SK-N-SH treated with all-trans-retinoic acid at 6 μM for 48 hours (cell line): ENCODE measurements at regions not wholly inside any gene's neighbourhood (a gene's known extent, or its start where the extent isn't known, plus 50 kb on each side); places are given as distances from the start of the nearest gene placed in this dataset.

ENCODE experiments used
- ATAC-seq: fragments of 200-7000 bp; cut with Tn5 transposase; 3 replicates; pipeline ENCODE4 v1.9.1; 2020; ENCODE audit warnings: mild to moderate bottlenecking, moderate library complexity
- ARNTL ChIP-seq: fragments of 450-650 bp; formaldehyde crosslinking; IDR thresholded peaks from 2 replicates; pipeline ENCODE4 v1.5.0; 2020; ENCODE audit warnings: low read depth, mild to moderate bottlenecking, moderate library complexity, borderline replicate concordance
- BACH2 ChIP-seq: fragments of 250-450 bp; sonication (Bioruptor Pico); IDR thresholded peaks from 2 replicates; pipeline ENCODE4 v1.9.0; 2021; ENCODE audit warnings: mild to moderate bottlenecking, borderline replicate concordance
- CSDC2 ChIP-seq: fragments of 250-450 bp; sonication (Bioruptor Pico); IDR thresholded peaks from 2 replicates; pipeline ENCODE4 v1.5.0; 2020; ENCODE audit warnings: mild to moderate bottlenecking, moderate library complexity
- ESRRG ChIP-seq: fragments of 250-450 bp; sonication (Bioruptor Pico); IDR thresholded peaks from 2 replicates; pipeline ENCODE4 v1.6.1; 2021; ENCODE audit warnings: mild to moderate bottlenecking
- GLIS3 ChIP-seq: fragments of 250-450 bp; sonication (Bioruptor Pico); IDR thresholded peaks from 2 replicates; pipeline ENCODE4 v1.5.0; 2020; ENCODE audit warnings: mild to moderate bottlenecking, moderate library complexity
- ISL1 ChIP-seq: fragments of 250-450 bp; sonication (Bioruptor Pico); IDR thresholded peaks from 2 replicates; pipeline ENCODE4 v2.1.2; 2022; ENCODE audit warnings: mild to moderate bottlenecking, moderate library complexity
- OSR1 ChIP-seq: fragments of 250-450 bp; sonication (Bioruptor Pico); IDR thresholded peaks from 2 replicates; pipeline ENCODE4 v1.8.0; 2022; ENCODE audit warnings: moderate library complexity, mild to moderate bottlenecking, inconsistent platforms
- RARB ChIP-seq: fragments of 250-450 bp; sonication (Bioruptor Pico); IDR thresholded peaks from 2 replicates; pipeline ENCODE4 v1.8.0; 2021; ENCODE audit warnings: mild to moderate bottlenecking, moderate library complexity
- TCF4 ChIP-seq: fragments of 250-450 bp; sonication (Bioruptor Pico); IDR thresholded peaks from 2 replicates; pipeline ENCODE4 v1.8.0; 2021; ENCODE audit warnings: mild to moderate bottlenecking, moderate library complexity, borderline replicate concordance
- TOX ChIP-seq: fragments of 250-450 bp; sonication (Bioruptor Pico); IDR thresholded peaks from 2 replicates; pipeline ENCODE4 v1.8.0; 2021; ENCODE audit warnings: mild to moderate bottlenecking, moderate library complexity, borderline replicate concordance
- ZC3H10 ChIP-seq: fragments of 250-450 bp; sonication (Bioruptor Pico); IDR thresholded peaks from 2 replicates; pipeline ENCODE4 v1.5.1; 2021; ENCODE audit warnings: mild to moderate bottlenecking, moderate library complexity
- ZFP3 ChIP-seq: fragments of 250-450 bp; sonication (Bioruptor Pico); IDR thresholded peaks from 2 replicates; pipeline ENCODE4 v1.5.0; 2020; ENCODE audit warnings: mild to moderate bottlenecking, moderate library complexity
- ZNF565 ChIP-seq: fragments of 450-650 bp; formaldehyde crosslinking; conservative IDR thresholded peaks from 2 replicates; pipeline ENCODE4 v1.5.0; 2020; ENCODE audit warnings: low read depth, mild to moderate bottlenecking, moderate library complexity
- ZNF70 ChIP-seq: fragments of 450-650 bp; formaldehyde crosslinking; IDR thresholded peaks from 2 replicates; pipeline ENCODE4 v1.5.0; 2020; ENCODE audit warnings: mild to moderate bottlenecking, moderate library complexity
- ZNF8 ChIP-seq: fragments of 450-650 bp; formaldehyde crosslinking; IDR thresholded peaks from 2 replicates; pipeline ENCODE4 v1.5.0; 2020; ENCODE audit warnings: mild to moderate bottlenecking, moderate library complexity
- TF ChIP-seq, protein P1 (sequence below): fragments of 250-450 bp; sonication (Bioruptor Pico); IDR thresholded peaks from 2 replicates; pipeline ENCODE4 v1.5.1; 2021; ENCODE audit warnings: mild to moderate bottlenecking, moderate library complexity
- TF ChIP-seq, protein P2 (sequence below): fragments of 250-450 bp; sonication (Bioruptor Pico); IDR thresholded peaks from 2 replicates; pipeline ENCODE4 v1.5.1; 2020; ENCODE audit warnings: low read depth, mild to moderate bottlenecking, moderate library complexity
- TF ChIP-seq, protein P3 (sequence below): fragments of 250-450 bp; sonication (Bioruptor Pico); IDR thresholded peaks from 2 replicates; pipeline ENCODE4 v1.8.0; 2021; ENCODE audit warnings: low read depth, mild to moderate bottlenecking, moderate library complexity, borderline replicate concordance
- TF ChIP-seq, protein P4 (sequence below): fragments of 250-450 bp; sonication (Bioruptor Pico); IDR thresholded peaks from 2 replicates; pipeline ENCODE4 v1.5.0; 2020; ENCODE audit warnings: mild to moderate bottlenecking, moderate library complexity
- TF ChIP-seq, protein P5 (sequence below): fragments of 250-450 bp; sonication (Bioruptor Pico); IDR thresholded peaks from 2 replicates; pipeline ENCODE4 v1.8.0; 2020; ENCODE audit warnings: mild to moderate bottlenecking, moderate library complexity, borderline replicate concordance

DNA sequence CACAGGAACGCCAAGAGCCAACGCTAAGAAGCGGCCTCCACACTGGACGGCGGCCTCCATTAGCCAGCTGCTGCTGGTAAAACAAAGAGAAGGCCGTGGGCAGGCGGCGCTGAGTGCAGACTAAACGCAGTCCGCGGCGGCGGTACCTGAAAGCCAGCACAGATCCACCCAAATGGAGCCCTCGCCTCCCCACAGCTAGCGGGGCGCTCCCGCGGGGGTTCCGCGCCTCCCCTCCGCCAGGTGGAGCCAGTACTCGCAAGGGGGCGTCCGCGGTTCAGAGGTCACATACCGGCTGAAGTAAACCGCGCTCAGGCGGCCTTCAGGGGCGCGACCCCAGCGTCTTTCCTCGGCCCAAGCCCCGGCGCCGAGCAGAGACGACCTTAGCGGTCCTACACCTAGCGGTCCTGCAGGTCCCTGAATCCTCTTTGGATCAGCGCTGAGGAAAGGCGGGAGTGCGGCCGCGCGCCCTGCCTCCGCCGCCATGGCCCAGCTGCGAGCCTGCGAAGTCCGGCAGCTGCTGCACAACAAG lies 293.1 kb upstream of the ERBB4 start:
- no peak for TF ChIP-seq OSR1
- TF ChIP-seq, protein P1, sequence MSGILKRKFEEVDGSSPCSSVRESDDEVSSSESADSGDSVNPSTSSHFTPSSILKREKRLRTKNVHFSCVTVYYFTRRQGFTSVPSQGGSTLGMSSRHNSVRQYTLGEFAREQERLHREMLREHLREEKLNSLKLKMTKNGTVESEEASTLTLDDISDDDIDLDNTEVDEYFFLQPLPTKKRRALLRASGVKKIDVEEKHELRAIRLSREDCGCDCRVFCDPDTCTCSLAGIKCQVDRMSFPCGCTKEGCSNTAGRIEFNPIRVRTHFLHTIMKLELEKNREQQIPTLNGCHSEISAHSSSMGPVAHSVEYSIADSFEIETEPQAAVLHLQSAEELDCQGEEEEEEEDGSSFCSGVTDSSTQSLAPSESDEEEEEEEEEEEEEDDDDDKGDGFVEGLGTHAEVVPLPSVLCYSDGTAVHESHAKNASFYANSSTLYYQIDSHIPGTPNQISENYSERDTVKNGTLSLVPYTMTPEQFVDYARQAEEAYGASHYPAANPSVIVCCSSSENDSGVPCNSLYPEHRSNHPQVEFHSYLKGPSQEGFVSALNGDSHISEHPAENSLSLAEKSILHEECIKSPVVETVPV (CRISPR knock-in tag) = no peak
- no peak for TF ChIP-seq ZNF70 (CRISPR knock-in tag)
- TF ChIP-seq ISL1 (CRISPR knock-in tag) = no peak
- no peak for TF ChIP-seq ZNF565 (CRISPR knock-in tag)
- TF ChIP-seq, protein P2, sequence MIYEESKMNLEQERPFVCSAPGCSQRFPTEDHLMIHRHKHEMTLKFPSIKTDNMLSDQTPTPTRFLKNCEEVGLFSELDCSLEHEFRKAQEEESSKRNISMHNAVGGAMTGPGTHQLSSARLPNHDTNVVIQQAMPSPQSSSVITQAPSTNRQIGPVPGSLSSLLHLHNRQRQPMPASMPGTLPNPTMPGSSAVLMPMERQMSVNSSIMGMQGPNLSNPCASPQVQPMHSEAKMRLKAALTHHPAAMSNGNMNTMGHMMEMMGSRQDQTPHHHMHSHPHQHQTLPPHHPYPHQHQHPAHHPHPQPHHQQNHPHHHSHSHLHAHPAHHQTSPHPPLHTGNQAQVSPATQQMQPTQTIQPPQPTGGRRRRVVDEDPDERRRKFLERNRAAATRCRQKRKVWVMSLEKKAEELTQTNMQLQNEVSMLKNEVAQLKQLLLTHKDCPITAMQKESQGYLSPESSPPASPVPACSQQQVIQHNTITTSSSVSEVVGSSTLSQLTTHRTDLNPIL (CRISPR knock-in tag) = no peak
- no peak for TF ChIP-seq ZFP3 (CRISPR knock-in tag)
- no peak for TF ChIP-seq TOX (CRISPR knock-in tag)
- TF ChIP-seq CSDC2 = no peak
- TF ChIP-seq ARNTL (CRISPR knock-in tag) = no peak

DNA sequence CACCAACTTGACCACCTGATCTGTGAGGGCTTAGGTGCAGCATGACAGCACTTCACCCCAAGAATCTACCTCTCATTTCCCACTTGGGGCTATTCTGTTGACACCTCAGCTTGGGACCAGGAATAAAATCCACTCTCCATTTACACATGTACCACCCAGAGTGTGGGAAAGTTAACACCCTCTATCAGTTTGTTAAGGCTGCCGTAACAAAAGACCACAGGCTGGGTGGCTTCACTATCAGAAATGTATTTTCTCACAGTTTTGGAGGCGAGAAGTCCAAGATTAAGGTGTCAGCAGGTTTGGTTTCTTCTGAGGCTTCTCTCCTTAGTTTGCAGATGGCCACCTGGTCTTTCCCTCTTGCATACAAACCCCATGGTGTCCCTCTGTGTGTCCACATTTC lies 277.7 kb upstream of the ERBB4 start:
- no peak for ATAC-seq
- no peak for TF ChIP-seq ZNF70 (CRISPR knock-in tag)
- TF ChIP-seq, protein P3, sequence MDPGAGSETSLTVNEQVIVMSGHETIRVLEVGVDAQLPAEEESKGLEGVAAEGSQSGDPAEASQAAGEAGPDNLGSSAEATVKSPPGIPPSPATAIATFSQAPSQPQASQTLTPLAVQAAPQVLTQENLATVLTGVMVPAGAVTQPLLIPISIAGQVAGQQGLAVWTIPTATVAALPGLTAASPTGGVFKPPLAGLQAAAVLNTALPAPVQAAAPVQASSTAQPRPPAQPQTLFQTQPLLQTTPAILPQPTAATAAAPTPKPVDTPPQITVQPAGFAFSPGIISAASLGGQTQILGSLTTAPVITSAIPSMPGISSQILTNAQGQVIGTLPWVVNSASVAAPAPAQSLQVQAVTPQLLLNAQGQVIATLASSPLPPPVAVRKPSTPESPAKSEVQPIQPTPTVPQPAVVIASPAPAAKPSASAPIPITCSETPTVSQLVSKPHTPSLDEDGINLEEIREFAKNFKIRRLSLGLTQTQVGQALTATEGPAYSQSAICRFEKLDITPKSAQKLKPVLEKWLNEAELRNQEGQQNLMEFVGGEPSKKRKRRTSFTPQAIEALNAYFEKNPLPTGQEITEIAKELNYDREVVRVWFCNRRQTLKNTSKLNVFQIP (CRISPR knock-in tag) = no peak
- no peak for TF ChIP-seq BACH2 (CRISPR knock-in tag)
- TF ChIP-seq ZC3H10 = no peak
- no peak for TF ChIP-seq GLIS3 (CRISPR knock-in tag)
- TF ChIP-seq, protein P4, sequence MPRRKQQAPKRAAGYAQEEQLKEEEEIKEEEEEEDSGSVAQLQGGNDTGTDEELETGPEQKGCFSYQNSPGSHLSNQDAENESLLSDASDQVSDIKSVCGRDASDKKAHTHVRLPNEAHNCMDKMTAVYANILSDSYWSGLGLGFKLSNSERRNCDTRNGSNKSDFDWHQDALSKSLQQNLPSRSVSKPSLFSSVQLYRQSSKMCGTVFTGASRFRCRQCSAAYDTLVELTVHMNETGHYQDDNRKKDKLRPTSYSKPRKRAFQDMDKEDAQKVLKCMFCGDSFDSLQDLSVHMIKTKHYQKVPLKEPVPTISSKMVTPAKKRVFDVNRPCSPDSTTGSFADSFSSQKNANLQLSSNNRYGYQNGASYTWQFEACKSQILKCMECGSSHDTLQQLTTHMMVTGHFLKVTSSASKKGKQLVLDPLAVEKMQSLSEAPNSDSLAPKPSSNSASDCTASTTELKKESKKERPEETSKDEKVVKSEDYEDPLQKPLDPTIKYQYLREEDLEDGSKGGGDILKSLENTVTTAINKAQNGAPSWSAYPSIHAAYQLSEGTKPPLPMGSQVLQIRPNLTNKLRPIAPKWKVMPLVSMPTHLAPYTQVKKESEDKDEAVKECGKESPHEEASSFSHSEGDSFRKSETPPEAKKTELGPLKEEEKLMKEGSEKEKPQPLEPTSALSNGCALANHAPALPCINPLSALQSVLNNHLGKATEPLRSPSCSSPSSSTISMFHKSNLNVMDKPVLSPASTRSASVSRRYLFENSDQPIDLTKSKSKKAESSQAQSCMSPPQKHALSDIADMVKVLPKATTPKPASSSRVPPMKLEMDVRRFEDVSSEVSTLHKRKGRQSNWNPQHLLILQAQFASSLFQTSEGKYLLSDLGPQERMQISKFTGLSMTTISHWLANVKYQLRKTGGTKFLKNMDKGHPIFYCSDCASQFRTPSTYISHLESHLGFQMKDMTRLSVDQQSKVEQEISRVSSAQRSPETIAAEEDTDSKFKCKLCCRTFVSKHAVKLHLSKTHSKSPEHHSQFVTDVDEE (CRISPR knock-in tag) = no peak

More for the DNA sequence above, 293.1 kb upstream of the ERBB4 start:
- no peak for ATAC-seq

DNA sequence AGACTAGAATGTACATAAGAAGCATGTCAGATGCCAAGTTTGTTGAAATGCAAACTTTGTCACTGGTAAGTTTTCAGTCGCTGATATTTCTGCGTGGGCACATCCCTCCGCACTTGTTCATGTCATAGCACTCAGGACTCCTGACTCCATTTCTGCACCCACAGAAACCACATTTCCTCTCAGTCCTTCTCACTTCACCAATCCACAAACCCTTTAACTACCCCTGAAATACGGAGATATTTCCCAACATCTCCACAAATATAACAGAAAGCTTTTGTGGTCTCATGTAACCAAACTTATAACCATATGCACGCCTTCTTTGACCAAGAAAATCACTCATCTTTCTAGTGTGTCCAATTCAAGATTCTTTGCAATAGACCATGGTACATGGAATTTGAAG lies 276.9 kb upstream of the ERBB4 start:
- TF ChIP-seq TCF4 (CRISPR knock-in tag) = no peak
- no peak for TF ChIP-seq RARB (CRISPR knock-in tag)
- TF ChIP-seq, protein P5, sequence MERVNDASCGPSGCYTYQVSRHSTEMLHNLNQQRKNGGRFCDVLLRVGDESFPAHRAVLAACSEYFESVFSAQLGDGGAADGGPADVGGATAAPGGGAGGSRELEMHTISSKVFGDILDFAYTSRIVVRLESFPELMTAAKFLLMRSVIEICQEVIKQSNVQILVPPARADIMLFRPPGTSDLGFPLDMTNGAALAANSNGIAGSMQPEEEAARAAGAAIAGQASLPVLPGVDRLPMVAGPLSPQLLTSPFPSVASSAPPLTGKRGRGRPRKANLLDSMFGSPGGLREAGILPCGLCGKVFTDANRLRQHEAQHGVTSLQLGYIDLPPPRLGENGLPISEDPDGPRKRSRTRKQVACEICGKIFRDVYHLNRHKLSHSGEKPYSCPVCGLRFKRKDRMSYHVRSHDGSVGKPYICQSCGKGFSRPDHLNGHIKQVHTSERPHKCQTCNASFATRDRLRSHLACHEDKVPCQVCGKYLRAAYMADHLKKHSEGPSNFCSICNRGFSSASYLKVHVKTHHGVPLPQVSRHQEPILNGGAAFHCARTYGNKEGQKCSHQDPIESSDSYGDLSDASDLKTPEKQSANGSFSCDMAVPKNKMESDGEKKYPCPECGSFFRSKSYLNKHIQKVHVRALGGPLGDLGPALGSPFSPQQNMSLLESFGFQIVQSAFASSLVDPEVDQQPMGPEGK (CRISPR knock-in tag) = no peak
- no peak for ATAC-seq

DNA sequence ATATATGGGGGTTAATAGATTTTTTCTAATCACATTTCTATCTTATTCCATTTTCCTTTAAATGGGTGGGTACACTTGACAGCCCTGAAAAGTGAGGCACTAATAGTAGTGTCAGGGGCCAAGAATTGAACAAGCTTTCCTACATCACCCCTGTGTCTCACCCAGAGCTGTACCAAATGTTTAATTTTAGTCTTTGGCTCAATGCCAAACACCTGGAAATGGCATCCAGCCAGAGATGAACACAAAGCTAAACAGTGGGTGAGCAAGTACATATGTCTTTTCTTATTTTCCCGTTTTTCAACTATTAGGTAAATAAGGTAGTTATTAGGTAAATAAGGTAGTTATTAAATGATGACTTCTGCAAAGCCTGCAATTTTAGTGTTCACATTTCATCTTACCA lies 276.3 kb upstream of the ERBB4 start:
- ATAC-seq = no peak
- TF ChIP-seq ESRRG (CRISPR knock-in tag) (no peak), ZNF565 (CRISPR knock-in tag) (no peak), ZNF8 (CRISPR knock-in tag) (no peak)
- TF ChIP-seq, protein P2 (CRISPR knock-in tag) = no peak
- TF ChIP-seq, protein P5 (CRISPR knock-in tag) = no peak
- TF ChIP-seq, protein P3 (CRISPR knock-in tag) = no peak
